DMS 273 treated with DMSO at 0.1 percent for 48 hours (cell line): ENCODE measurements at regions not wholly inside any gene's neighbourhood (a gene's known extent, or its start where the extent isn't known, plus 50 kb on each side); places are given as distances from the start of the nearest gene placed in this dataset.
A peak's percentile ranks its signal among the peaks of the same experiment; 100 is the strongest.

Experiments
- DNase-seq: peaks from one replicate; lab custom pipeline; 2025; lab: John Stamatoyannopoulos, UW

- no peak for DNase-seq
These were observed 662.5 kb downstream of the CDH11 start for GRCh38 chr16:64459402-64459801.

- no peak for DNase-seq
These were observed 666.6 kb downstream of the CDH11 start for GRCh38 chr16:64455275-64455674.

GRCh38 chr16:64453646-64454045 lies 668.2 kb downstream of the CDH11 start:
- DNase-seq = no peak

- no peak for DNase-seq
These were observed 669.4 kb downstream of the CDH11 start for GRCh38 chr16:64452446-64452845.

GRCh38 chr16:64450177-64450576 lies 671.7 kb downstream of the CDH11 start:
- no peak for DNase-seq

GRCh38 chr16:64449506-64449905 lies 672.4 kb downstream of the CDH11 start:
- DNase-seq = no peak

- DNase-seq = no peak
These were observed 676.2 kb downstream of the CDH11 start for GRCh38 chr16:64445649-64446048.

GRCh38 chr16:64445245-64445644 lies 676.6 kb downstream of the CDH11 start:
- DNase-seq = no peak

- no peak for DNase-seq
These were observed 681.4 kb downstream of the CDH11 start for GRCh38 chr16:64440421-64440831.

- no peak for DNase-seq
These were observed 681.9 kb downstream of the CDH11 start for GRCh38 chr16:64440005-64440404.

GRCh38 chr16:64437706-64438324 lies 684.0 kb downstream of the CDH11 start:
- DNase-seq = peak; percentile 33

- DNase-seq = peak; percentile 15
These were observed 687.3 kb downstream of the CDH11 start for GRCh38 chr16:64434526-64435069.

GRCh38 chr16:64428463-64429113 lies 693.3 kb downstream of the CDH11 start:
- DNase-seq = peak; percentile 20

- no peak for DNase-seq
These were observed 695.7 kb downstream of the CDH11 start for GRCh38 chr16:64426131-64426666.

GRCh38 chr16:64425381-64425780 lies 696.5 kb downstream of the CDH11 start:
- DNase-seq = no peak

- DNase-seq = no peak
These were observed 699.6 kb downstream of the CDH11 start for GRCh38 chr16:64422259-64422658.

GRCh38 chr16:64421515-64421914 lies 700.3 kb downstream of the CDH11 start:
- no peak for DNase-seq

GRCh38 chr16:64419832-64420231 lies 702.0 kb downstream of the CDH11 start:
- DNase-seq = no peak

- no peak for DNase-seq
These were observed 704.1 kb downstream of the CDH11 start for GRCh38 chr16:64417711-64418227.

GRCh38 chr16:64416216-64417005 lies 705.5 kb downstream of the CDH11 start:
- DNase-seq = peak; percentile 29

- DNase-seq = no peak
These were observed 709.1 kb downstream of the CDH11 start for GRCh38 chr16:64412578-64413280.

GRCh38 chr16:64410306-64410705 lies 711.6 kb downstream of the CDH11 start:
- DNase-seq = no peak
